ENCODE measurements at regions not wholly inside any gene's neighbourhood (a gene's known extent, or its start where the extent isn't known, plus 50 kb on each side); places are given as distances from the start of the nearest gene placed in this dataset.

DNA sequence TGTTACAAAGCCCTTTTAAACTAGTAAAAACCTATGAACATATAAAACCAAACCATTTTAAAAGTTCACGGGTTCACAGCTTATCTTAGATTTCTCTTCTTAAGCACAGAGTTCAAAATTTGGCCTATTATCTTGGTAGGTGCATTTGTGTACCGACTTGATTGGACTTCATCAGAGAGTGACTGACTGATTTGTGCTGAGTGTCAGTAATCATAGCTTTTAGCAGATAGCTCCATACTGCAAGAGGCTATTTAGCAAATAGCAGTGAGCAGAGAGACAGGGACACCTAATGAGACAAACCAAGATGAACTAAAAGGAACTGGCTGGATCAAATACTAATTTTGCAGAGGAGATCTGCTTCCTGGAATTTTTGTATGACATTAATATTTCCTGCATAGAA is 274.5 kb downstream of the PRR16 start:
- no peak for TF ChIP-seq GATA3 (IDR thresholded peaks at IDR 0.05; ENCODE audit: low read depth, low read length)
- no peak for TF ChIP-seq GATA2 (IDR thresholded peaks at IDR 0.05; ENCODE audit: low read depth, low read length)

DNA sequence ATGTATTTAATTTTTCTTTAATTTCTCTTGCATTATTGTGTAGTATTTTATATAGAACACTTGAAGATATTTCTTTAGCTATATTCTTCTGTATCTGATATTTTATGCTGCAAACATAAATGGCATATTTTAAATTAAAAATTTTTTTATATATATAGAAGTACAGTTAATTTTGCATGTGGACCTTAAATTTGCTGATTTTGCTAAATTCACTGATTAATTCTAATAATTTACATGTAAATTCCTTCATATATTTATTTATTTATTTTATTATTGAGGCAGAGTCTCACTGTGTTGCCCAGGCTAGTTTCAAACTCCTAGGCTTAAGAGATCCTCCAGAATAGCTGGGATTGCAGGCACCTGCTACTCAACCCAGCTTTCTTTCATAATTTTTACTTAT is 276.9 kb downstream of the PRR16 start:
- TF ChIP-seq GATA2 (IDR thresholded peaks at IDR 0.05; ENCODE audit: low read depth, low read length) (no peak), GATA3 (IDR thresholded peaks at IDR 0.05; ENCODE audit: low read depth, low read length) (no peak)

GRCh38 chr5:120748474-120748873 is 284.4 kb downstream of the PRR16 start:
- TF ChIP-seq GATA3 (IDR thresholded peaks at IDR 0.05; ENCODE audit: low read depth, low read length) (no peak), GATA2 (IDR thresholded peaks at IDR 0.05; ENCODE audit: low read depth, low read length) (no peak)

DNA sequence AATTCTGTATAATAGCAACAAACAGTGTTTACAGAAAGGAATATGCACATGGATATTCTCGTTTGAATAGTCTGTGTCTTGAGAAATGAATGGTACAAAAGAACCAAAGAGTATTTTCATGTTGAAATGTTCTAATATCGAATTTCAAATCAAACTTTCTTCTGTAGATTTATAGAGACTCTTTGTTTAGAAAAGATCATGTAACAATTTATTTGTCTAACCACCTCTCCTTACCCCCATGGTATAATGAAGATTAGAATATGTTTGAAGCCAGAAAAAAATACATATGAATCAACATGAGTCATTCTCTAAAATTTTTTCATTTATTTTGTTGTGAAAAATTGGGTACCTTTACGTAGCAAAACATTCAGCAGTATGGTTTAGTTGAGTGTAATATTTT is 285.6 kb downstream of the PRR16 start:
- TF ChIP-seq GATA2 (IDR thresholded peaks at IDR 0.05; ENCODE audit: low read depth, low read length), result no peak
- no peak for TF ChIP-seq GATA3 (IDR thresholded peaks at IDR 0.05; ENCODE audit: low read depth, low read length)

DNA sequence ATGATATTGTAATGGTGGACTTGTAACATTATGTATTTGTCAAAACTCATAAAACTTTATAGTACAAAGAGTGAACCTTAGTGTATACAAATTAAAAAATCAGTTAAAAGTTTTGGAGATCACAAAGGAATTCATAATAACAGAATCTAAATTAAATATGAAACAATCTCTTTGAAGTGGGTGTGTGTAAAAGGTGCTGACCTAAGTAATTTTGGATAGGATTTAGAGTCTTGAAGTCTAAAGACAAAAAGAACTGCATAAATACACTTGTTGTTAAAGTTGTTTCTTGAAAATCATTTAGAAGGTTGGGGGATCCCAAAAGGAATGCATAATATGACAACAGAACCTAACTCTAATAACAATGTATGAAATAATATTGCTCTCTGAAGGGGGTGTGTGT is 295.5 kb downstream of the PRR16 start:
- TF ChIP-seq GATA2 (IDR thresholded peaks at IDR 0.05; ENCODE audit: low read depth, low read length), result no peak
- TF ChIP-seq GATA3 (IDR thresholded peaks at IDR 0.05; ENCODE audit: low read depth, low read length), result no peak

DNA sequence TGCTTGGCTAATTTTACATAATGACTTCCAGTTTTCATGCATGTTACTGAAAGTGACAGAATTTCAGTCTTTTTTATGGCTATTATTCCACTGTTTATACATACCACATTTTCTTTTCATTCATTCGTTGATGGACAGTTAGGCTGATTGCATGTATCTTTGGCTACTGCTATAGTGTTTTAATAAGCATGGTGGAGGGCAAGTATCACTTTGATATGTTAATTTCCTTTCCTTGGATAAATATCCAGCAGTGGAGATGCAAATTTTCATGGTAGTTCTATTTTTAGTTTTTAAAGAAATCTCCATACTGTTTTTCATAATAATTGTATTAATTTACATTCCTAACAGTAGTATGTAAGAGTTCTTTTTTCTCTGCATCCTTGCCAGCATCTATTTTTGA is 297.9 kb downstream of the PRR16 start:
- TF ChIP-seq GATA3 (IDR thresholded peaks at IDR 0.05; ENCODE audit: low read depth, low read length) (no peak), GATA2 (IDR thresholded peaks at IDR 0.05; ENCODE audit: low read depth, low read length) (no peak)

- TF ChIP-seq GATA2 (IDR thresholded peaks at IDR 0.05; ENCODE audit: low read depth, low read length), result no peak
- TF ChIP-seq GATA3 (IDR thresholded peaks at IDR 0.05; ENCODE audit: low read depth, low read length), result no peak
Measured at GRCh38 chr5:120765189-120765588, 301.1 kb downstream of the PRR16 start.

DNA sequence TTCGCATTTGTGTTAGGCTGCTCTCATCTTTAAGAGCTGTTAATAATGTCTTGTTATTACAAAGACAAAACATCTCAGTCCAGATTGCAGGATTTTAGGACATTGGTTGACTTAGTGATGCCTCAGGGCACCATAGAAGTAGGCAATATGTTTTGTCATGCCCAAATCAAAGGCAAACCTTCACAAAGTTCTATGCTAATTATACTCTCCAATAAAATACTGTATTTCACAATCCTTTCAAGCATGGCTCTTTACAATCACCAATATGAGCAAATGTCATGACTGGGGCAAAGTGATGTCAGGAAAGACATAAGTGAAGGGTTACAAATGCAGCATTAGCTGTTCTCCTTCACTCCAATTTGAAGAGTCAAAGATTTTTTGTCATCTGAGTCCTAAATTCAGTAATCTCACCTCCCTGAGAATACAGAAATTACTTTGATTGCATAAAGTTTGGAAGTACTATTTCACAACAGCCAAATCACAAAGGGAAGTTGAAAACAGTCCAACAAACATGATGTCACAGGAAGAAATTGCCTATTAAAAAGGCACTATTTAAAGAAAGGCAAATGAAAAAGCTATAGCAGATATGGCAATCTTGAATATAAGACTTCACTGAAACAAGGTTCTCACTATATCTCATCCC is 303.2 kb downstream of the PRR16 start:
- TF ChIP-seq GATA3 (IDR thresholded peaks at IDR 0.05; ENCODE audit: low read depth, low read length) (no peak), GATA2 (IDR thresholded peaks at IDR 0.05; ENCODE audit: low read depth, low read length) (no peak)

DNA sequence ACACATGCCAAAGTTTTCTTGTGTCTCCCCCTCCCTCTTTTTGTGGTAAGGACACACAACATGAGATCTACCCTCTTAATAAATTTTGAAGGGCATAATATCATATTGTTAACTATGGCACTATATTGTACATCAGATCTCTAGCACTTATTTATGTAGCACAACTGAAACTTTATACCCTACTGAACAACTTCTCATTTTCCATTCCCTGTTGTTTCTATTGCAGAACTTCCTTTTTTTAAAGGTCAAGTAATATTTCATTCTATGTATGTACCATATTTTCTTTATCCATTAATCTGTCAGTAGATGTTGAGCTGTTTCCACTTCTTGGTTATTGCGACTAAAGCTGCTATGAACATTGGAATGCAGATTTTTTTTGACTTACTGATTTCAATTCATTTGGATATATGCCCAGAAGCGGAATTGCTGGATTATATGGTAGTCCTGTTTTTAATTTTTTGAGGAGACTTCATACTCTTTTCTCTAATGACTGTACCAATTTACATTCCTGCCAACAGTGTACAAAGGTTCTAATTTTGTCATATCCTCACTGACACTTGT is 305.3 kb downstream of the PRR16 start:
- no peak for TF ChIP-seq GATA2 (IDR thresholded peaks at IDR 0.05; ENCODE audit: low read depth, low read length)
- no peak for TF ChIP-seq GATA3 (IDR thresholded peaks at IDR 0.05; ENCODE audit: low read depth, low read length)

DNA sequence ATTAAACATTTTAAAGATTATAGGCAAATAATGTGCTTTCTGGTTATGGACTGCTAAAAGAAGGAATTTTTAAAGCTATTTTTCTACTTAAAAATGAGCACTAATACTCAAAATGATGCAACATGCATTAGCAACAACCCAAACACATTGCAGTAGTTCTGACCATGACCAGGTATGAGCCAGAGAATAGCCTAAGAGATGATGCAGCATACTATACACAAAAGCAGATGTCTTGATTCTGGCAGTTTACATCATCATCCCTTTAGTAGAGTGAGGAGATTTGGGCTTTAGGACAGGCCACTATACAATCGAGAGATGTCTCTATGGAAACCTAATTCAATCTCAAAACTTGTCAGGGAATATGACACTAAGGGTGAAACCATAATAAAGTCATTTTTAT is 307.1 kb downstream of the PRR16 start:
- TF ChIP-seq GATA2 (IDR thresholded peaks at IDR 0.05; ENCODE audit: low read depth, low read length) (no peak), GATA3 (IDR thresholded peaks at IDR 0.05; ENCODE audit: low read depth, low read length) (no peak)

DNA sequence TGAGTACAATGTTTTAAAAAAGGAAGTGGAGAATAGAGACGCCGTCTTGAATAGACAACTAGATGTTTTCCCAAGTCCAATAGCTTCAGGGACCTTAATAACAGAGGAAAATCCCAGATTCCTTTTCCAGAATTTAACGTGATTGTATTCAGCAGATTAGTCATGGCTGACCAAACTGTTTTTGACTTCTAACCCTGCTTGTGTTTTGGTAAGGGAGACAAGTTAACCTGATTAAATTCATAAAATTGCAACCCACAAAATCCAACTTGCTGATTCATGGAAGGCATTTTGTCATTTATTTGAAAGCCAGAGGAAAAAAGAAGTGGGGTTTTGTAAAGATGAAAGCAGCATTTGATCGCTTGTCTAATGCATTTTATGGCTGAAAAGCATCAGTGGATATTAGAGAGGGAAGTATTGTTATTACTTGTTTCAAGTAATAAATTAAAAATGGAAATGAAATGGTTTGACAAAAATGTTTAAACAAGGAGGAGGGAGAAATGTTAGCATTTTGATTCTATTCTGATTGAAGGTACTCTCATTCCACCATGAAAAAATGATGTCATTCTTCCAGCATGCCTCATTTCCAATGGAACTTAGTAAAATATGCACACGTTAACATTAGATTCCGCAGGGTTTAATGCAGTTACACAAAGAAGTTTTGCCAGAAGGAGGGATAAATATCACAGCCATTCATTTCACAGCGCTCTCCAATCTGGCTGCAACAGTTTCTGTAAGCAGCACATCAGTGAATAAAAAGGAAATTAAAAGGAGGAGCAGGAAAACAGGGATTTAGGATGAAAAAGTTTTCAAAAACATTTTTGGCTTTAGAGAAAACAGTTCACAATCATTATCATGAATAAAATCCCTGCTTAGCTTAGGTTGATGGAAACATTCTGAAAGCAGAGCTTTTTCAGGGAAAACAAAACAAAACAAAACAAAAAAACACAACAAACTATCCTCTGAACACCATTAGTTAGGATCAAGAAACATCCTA is 314.7 kb downstream of the PRR16 start:
- TF ChIP-seq GATA2 (IDR thresholded peaks at IDR 0.05; ENCODE audit: low read depth, low read length) (no peak), GATA3 (IDR thresholded peaks at IDR 0.05; ENCODE audit: low read depth, low read length) (no peak)

DNA sequence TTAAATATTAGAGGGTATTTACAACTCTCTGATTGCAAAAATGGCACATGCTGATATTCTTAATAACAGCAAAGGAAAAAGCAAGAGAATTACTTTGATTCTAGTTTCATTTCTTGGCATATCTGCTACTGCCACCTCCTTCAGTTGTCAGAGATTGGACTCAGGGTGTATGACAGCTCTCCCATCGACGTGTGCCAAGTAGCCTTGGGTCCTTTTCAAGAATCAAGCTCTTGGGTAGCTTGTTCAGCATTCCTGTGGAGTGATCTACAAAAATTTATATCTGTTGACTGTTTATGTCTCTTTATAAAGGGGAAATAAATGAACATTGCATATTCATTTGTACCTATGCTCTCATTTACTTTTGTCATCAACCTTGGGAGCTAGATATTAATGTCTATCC is 315.6 kb downstream of the PRR16 start:
- TF ChIP-seq GATA2 (IDR thresholded peaks at IDR 0.05; ENCODE audit: low read depth, low read length) (no peak), GATA3 (IDR thresholded peaks at IDR 0.05; ENCODE audit: low read depth, low read length) (no peak)

- TF ChIP-seq GATA2 (IDR thresholded peaks at IDR 0.05; ENCODE audit: low read depth, low read length) (no peak), GATA3 (IDR thresholded peaks at IDR 0.05; ENCODE audit: low read depth, low read length) (no peak)
Measured at GRCh38 chr5:120788481-120788880, 324.4 kb downstream of the PRR16 start.

- TF ChIP-seq GATA2 (IDR thresholded peaks at IDR 0.05; ENCODE audit: low read depth, low read length), result no peak; the same call in 1 of the 2 replicates
Measured at GRCh38 chr5:120789918-120790317, 325.8 kb downstream of the PRR16 start.

GRCh38 chr5:120790339-120790738 is 326.2 kb downstream of the PRR16 start:
- TF ChIP-seq GATA2 (IDR thresholded peaks at IDR 0.05; ENCODE audit: low read depth, low read length), result no peak

Measured in SH-SY5Y (cell line).